ENCODE measurements at regions not wholly inside any gene's neighbourhood (a gene's known extent, or its start where the extent isn't known, plus 50 kb on each side); places are given as distances from the start of the nearest gene placed in this dataset.

- no peak for TF ChIP-seq POLR2A (IDR thresholded peaks at IDR 0.05)
- no peak for TF ChIP-seq EP300 (IDR thresholded peaks at IDR 0.05)
- TF ChIP-seq, protein P1, sequence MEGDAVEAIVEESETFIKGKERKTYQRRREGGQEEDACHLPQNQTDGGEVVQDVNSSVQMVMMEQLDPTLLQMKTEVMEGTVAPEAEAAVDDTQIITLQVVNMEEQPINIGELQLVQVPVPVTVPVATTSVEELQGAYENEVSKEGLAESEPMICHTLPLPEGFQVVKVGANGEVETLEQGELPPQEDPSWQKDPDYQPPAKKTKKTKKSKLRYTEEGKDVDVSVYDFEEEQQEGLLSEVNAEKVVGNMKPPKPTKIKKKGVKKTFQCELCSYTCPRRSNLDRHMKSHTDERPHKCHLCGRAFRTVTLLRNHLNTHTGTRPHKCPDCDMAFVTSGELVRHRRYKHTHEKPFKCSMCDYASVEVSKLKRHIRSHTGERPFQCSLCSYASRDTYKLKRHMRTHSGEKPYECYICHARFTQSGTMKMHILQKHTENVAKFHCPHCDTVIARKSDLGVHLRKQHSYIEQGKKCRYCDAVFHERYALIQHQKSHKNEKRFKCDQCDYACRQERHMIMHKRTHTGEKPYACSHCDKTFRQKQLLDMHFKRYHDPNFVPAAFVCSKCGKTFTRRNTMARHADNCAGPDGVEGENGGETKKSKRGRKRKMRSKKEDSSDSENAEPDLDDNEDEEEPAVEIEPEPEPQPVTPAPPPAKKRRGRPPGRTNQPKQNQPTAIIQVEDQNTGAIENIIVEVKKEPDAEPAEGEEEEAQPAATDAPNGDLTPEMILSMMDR (IDR thresholded peaks at IDR 0.05), result no peak
These were observed 966.0 kb downstream of the PCDH17 start for GRCh38 chr13:58597552-58597951.

All from upper lobe of left lung (tissue), 4 donors.